HepG2 (cell line): ENCODE measurements at regions not wholly inside any gene's neighbourhood (a gene's known extent, or its start where the extent isn't known, plus 50 kb on each side); places are given as distances from the start of the nearest gene placed in this dataset.

Experiments used
- ATAC-seq: fragments of 200-7000 bp; cut with Tn5 transposase; 3 replicates; pipeline ENCODE4 v1.9.1; 2020; ENCODE audit warnings: mild to moderate bottlenecking, moderate library complexity
- BruUV-seq: library from RNA; stranded (reverse); fragments of 400-500 nt; replicated peaks from 2 replicates; lab custom pipeline; 2021; lab: Mats Ljungman, UMichigan
- CTCF ChIA-PET: fragments of 300-600 bp; formaldehyde crosslinking; extraction: SDS; loops from one replicate; lab custom pipeline; 2021; ENCODE audit warnings: low total read pairs, inconsistent platforms, low intra/inter-chr PET ratio; lab: Yijun Ruan, JAX
- POLR2A ChIA-PET: fragments of 350-600 bp; sonication (Branson Sonifier 250); formaldehyde crosslinking; loops from one replicate; lab custom pipeline; 2020; ENCODE audit warnings: antibody characterized with exemption, inconsistent platforms; lab: Yijun Ruan, JAX
- DNase-seq: peaks from one replicate; pipeline ENCODE4 v3.0.0-alpha.2; 2015; ENCODE audit warnings: low spot score
- FAIRE-seq: peaks from 3 replicates; lab custom pipeline; 2011; peaks lifted over from hg19 to GRCh38; lab: Jason Lieb, UNC
- H2AFZ ChIP-seq: one replicate; pipeline ENCODE4 v1.6.1; 2011; ENCODE audit warnings: low read length, inconsistent platforms
- H3K27ac ChIP-seq: fragments of 300-600 bp; 3 replicates; pipeline ENCODE4 v1.8.0; 2011; ENCODE audit warnings: mixed run types, mild to moderate bottlenecking, mixed read lengths, low read length, inconsistent platforms; ENCODE audit not compliant: insufficient read depth; ENCODE audit errors: extremely low read length
- H3K27me3 ChIP-seq, 2 experiments: fragments of 200-600 bp in 1 of 2; 2 replicates in 1 of 2; 3 replicates in 1 of 2; pipeline versions ENCODE4 v1.6.0 to v1.8.0; 2011; ENCODE audit warnings: low read length in 2 of 2, mild to moderate bottlenecking in 2 of 2, moderate library complexity in 2 of 2, inconsistent platforms in 1 of 2; ENCODE audit not compliant: insufficient read depth in 2 of 2, control insufficient read depth in 1 of 2
- H3K36me3 ChIP-seq, 2 experiments: fragments of 200-600 bp in 1 of 2; replicated peaks in 1 of 2; 2 replicates in 1 of 2; 3 replicates in 1 of 2; pipeline versions ENCODE4 v1.5.1 to v1.8.0; 2011; ENCODE audit warnings: low read length in 2 of 2, inconsistent platforms in 1 of 2; ENCODE audit not compliant: insufficient read depth in 2 of 2, control insufficient read depth in 1 of 2
- H3K4me1 ChIP-seq: 2 replicates; pipeline ENCODE4 v1.5.1; 2012; ENCODE audit warnings: low read length, inconsistent platforms; ENCODE audit not compliant: insufficient read depth
- H3K4me2 ChIP-seq: 2 replicates; pipeline ENCODE4 v1.6.0; 2011; ENCODE audit warnings: low read depth, low read length, inconsistent platforms
- H3K4me3 ChIP-seq, 3 experiments: fragments of 200-600 bp in 1 of 3; sonication (generic), shearing (Covaris generic) in 1 of 3; replicated peaks in 1 of 3; 2 replicates each; pipeline ENCODE4 v1.5.1; 2011 to 2016; ENCODE audit warnings: low read length in 3 of 3, inconsistent platforms in 2 of 3, low read depth in 2 of 3, mild to moderate bottlenecking in 2 of 3, control low read depth in 1 of 3, mixed read lengths in 1 of 3; ENCODE audit not compliant: insufficient read depth in 1 of 3
- H3K79me2 ChIP-seq: one replicate; pipeline ENCODE4 v1.6.1; 2011; ENCODE audit warnings: low read length, inconsistent platforms; ENCODE audit not compliant: insufficient read depth
- H3K9ac ChIP-seq: 2 replicates; pipeline ENCODE4 v1.6.0; 2011; ENCODE audit warnings: mild to moderate bottlenecking, low read depth, low read length, inconsistent platforms; ENCODE audit not compliant: insufficient read depth
- H3K9me3 ChIP-seq: 2 replicates; pipeline ENCODE4 v1.5.1; 2012; ENCODE audit warnings: mild to moderate bottlenecking, low read length
- H4K20me1 ChIP-seq: 2 replicates; pipeline ENCODE4 v1.6.0; 2011; ENCODE audit warnings: inconsistent platforms, mild to moderate bottlenecking, low read length, moderate library complexity; ENCODE audit not compliant: insufficient read depth
- CENPX ChIP-seq: sonication (generic); formaldehyde crosslinking; IDR thresholded peaks from 2 replicates; pipeline ENCODE4 v1.9.0; 2021; ENCODE audit warnings: mild to moderate bottlenecking, missing genetic modification reagents, moderate library complexity
- FOXO4 ChIP-seq: sonication (generic); formaldehyde crosslinking; conservative IDR thresholded peaks from 2 replicates; pipeline ENCODE4 v1.8.1; 2023; ENCODE audit warnings: missing genetic modification reagents
- GFI1 ChIP-seq: sonication (generic); formaldehyde crosslinking; IDR thresholded peaks from 2 replicates; pipeline ENCODE4 v1.5.0; 2020; ENCODE audit warnings: missing genetic modification reagents, mild to moderate bottlenecking, borderline replicate concordance
- MAFF ChIP-seq: IDR thresholded peaks from 2 replicates; pipeline ENCODE4 v1.6.1; 2011; ENCODE audit warnings: low read depth, low read length, improper control_type of control experiment
- NFRKB ChIP-seq: fragments of 450-650 bp; IDR thresholded peaks from 2 replicates; pipeline ENCODE4 v1.6.1; 2017
- NKX3-1 ChIP-seq: sonication (generic); formaldehyde crosslinking; IDR thresholded peaks from 2 replicates; pipeline ENCODE4 v1.5.0; 2020; ENCODE audit warnings: missing genetic modification reagents
- SNAPC2 ChIP-seq: sonication (generic); formaldehyde crosslinking; IDR thresholded peaks from 2 replicates; pipeline ENCODE4 v1.8.1; 2022; ENCODE audit warnings: mild to moderate bottlenecking, missing genetic modification reagents
- SP2 ChIP-seq: sonication (generic); formaldehyde crosslinking; IDR thresholded peaks from 2 replicates; pipeline ENCODE4 v1.5.1; 2020; ENCODE audit warnings: mild to moderate bottlenecking, missing genetic modification reagents
- TBL1XR1 ChIP-seq: fragments of 150-350 bp; IDR thresholded peaks from 2 replicates; pipeline ENCODE4 v1.6.1; 2014; ENCODE audit warnings: borderline replicate concordance, low read length; ENCODE audit not compliant: partially characterized antibody
- ZBTB33 ChIP-seq: sonication (generic); formaldehyde crosslinking; IDR thresholded peaks from 2 replicates; pipeline ENCODE4 v1.4.0; 2020; ENCODE audit warnings: missing genetic modification reagents
- ZNF33A ChIP-seq: sonication (generic); formaldehyde crosslinking; IDR thresholded peaks from 2 replicates; pipeline ENCODE4 v1.5.1; 2020; ENCODE audit warnings: missing genetic modification reagents, mild to moderate bottlenecking, moderate library complexity, borderline replicate concordance
- ZNF703 ChIP-seq: sonication (generic); formaldehyde crosslinking; IDR thresholded peaks from 2 replicates; pipeline ENCODE4 v1.5.1; 2020; ENCODE audit warnings: missing genetic modification reagents, mild to moderate bottlenecking, moderate library complexity, borderline replicate concordance
- ZNF850 ChIP-seq: sonication (generic); formaldehyde crosslinking; conservative IDR thresholded peaks from 2 replicates; pipeline ENCODE4 v1.9.0; 2021; ENCODE audit warnings: mild to moderate bottlenecking, missing genetic modification reagents
- WGBS: methylation state at CpG from one replicate; pipeline ENCODE4 v1.1.6; 2017; ENCODE audit warnings: low lambda C conversion rate; 5-methylcytosine and 5-hydroxymethylcytosine counted together
- in situ Hi-C: cut with HindIII; loops from 2 replicates; pipeline ENCODE4 v1.10.0; 2017; ENCODE audit warnings: low pct_unique_long_range_greater_than_20kb; ENCODE audit not compliant: extremely low pct_ligation_motif_present
- intact Hi-C: fragments of 100-400 bp; cut with micrococcal nuclease; formaldehyde crosslinking; loops from one replicate; pipeline ENCODE4 v1.10.0; 2022; ENCODE audit not compliant: unreplicated experiment

- intact Hi-C loops (no loop called here), in situ Hi-C loops (no loop called here)
- H3K36me3 ChIP-seq = no peaks in the 10 kb centered on the region
- FAIRE-seq = no peak
- no peak overlapping the region for H3K4me3 ChIP-seq
- H3K9ac ChIP-seq = no peak overlapping the region
- no TSS peak for BruUV-seq
- H3K9me3 ChIP-seq = no peaks in the 10 kb centered on the region
- no peak overlapping the region for H3K4me2 ChIP-seq
- no peak overlapping the region for H3K27ac ChIP-seq
- no peak for ATAC-seq
- no peaks in the 10 kb centered on the region for H3K79me2 ChIP-seq
- 1% methylated on average over 4 of the region's 4 CpGs for WGBS
- ChIA-PET POLR2A (no interaction called here), CTCF (no interaction called here)
- H4K20me1 ChIP-seq = no peaks in the 10 kb centered on the region
- no peak for TF ChIP-seq CENPX (CRISPR knock-in tag)
- no peak for TF ChIP-seq ZNF850 (CRISPR knock-in tag)
- no peak for TF ChIP-seq NKX3-1
- TF ChIP-seq SP2 = no peak
- no peak for TF ChIP-seq ZBTB33 (CRISPR knock-in tag)
- TF ChIP-seq GFI1 (CRISPR knock-in tag) = no peak
- TF ChIP-seq ZNF33A = no peak
- no peak for TF ChIP-seq ZNF703 (CRISPR knock-in tag)
- no peak for TF ChIP-seq SNAPC2 (CRISPR knock-in tag)
- TF ChIP-seq MAFF = no peak
- TF ChIP-seq FOXO4 (CRISPR knock-in tag) = no peak
- TF ChIP-seq NFRKB = no peak
- TF ChIP-seq TBL1XR1 = no peak
- no peak overlapping the region for H2AFZ ChIP-seq
- no peak for DNase-seq
- no peaks in the 10 kb centered on the region for H3K4me1 ChIP-seq
- H3K27me3 ChIP-seq = no peaks in the 10 kb centered on the region
Measured at GRCh38 chr1:227388214-227389168, 70.2 kb upstream of the CDC42BPA start.
